ENCODE measurements at regions not wholly inside any gene's neighbourhood (a gene's known extent, or its start where the extent isn't known, plus 50 kb on each side); places are given as distances from the start of the nearest gene placed in this dataset.
A peak's percentile ranks its signal among the peaks of the same experiment; 100 is the strongest.
"Not testable (repeated sequence)": the region's sequence is repeated elsewhere in the genome, so short reads cannot be mapped to it uniquely, and the experiment has no call there.

DNA sequence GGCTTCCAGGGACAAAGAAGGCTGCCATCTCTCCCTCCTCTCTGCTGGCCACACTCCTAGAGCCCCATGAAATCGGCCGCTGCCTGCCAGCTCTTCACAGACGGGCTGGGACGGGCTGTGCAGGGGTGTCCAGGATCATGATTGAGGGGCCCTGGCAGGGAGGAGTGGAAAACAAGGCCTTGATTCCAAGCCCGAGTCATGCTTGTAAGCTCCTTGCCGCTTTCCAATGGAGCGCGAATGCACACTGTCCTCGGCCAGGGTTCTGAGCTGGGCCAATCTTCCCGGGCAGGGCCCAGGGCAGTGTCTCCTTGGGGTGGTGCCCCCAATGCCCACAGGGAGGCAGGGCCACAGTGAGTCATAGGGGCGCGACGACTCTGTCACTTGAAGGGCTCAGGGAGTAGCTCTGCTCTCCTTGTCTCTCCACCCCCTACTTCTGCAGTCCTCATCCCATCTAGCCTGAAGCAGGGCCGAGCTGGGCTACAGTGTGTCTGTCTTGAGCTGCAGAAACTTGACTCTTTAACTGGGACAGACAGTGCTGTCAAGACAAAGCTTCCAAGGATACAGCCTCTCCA, 186.2 kb upstream of the SVIL start:
- DNase-seq, result no peak

DNA sequence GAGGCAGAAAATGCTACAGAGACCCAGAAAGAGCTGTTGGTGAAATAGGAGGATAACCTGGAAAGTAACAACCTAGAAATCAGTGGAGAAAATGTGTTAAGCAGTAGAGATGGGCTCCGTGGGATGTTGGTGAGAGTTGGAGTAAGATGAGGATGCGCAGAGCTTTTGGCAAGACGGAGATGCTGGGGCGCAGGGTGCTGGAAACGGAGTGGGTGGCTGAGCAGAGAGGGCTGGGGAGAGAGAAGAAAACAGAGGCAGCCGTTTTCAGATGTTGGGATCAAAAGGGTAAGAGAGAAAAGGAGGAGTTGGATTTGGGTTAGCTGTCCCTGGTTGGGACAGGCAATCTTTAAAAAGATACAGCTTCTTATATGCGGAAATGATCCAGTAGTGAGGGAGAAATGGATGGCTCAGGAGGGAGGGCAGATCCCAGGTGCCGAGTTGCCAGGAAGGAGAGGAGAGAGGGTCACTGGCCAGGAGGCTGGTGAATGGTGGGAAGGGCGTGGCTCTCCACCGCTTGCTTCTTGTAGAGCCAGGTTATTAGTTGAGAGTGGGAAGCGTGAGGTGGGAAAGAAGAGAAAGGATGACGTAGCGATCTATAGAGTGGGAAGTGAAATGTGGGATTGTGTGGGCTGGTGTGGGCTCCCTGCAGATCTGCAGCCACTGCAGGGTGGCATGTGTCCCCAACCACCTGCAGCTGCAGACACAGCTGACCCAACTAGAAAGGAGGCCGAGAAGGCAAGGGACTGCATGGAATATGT, 182.2 kb upstream of the SVIL start:
- no peak for DNase-seq

DNA sequence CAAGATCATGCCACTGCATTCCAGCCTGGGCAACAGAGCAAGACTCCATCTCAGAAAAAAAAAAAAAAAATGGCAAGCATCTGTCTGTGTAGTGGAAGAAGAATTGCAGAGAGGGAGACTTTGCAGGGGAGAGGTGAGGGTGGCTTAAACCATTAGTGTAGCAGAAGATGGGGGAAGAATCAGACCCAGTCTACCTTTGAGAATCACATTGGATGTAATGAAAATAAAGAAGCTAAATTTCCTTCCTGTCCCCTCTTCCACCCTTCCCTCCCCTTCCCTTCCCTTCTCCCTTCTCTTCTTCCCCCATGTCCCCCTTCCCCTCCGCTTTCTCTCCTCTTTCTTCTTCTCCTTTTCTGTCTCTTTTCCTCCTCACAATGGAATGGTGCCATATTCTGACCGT, 180.8 kb upstream of the SVIL start:
- DNase-seq, result no peak

DNA sequence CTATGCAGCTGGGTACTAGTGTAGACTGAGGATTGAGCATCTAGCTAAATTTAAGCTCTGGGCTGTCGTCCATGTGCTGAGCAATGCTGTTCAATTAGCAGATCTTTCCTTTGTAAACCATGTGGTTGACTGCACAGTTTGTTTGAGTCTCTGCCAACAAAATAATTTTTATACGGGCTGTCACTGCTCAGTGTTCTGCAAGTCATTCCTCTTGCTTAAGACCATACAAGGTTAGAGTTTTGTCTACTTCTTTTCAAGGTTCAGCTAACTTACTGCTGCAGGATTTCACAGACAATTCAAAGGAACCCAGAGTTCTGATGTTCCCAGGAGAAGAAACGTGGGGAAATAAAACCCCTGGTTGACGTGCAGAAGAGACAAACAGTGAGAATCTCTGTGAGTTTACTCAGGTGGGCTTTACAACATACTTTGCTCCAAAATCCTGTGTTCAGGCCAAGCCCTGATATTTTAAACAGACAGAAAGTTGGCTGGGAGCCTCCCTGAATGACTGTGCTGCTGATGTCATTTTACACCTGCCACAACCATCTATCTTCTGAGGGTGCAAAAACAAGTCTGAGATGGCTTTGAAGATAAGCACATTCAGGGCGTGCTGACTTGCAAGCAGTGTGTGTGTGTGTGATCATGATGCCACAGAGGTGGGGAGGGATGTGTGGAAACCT, 177.1 kb upstream of the SVIL start:
- DNase-seq, result no peak

DNA sequence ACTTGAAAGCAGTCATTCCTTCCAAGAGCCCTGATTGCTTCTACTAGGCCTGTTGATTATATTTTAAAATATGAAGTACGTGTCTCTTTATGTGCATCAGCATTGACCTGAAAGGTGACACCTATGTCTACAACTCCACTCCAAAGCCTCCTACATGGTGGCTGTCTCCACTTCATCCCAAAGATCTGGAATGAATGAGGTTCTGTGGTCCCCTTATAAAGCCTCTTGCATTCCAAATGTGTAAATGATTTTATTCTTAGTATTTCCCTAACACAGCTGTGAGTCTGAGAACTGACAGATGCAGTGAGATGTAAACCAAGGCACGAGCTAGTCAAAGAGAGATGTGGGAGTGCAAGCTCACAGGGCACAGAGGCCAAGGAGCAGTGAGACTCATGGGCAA, 176.0 kb upstream of the SVIL start:
- no peak for DNase-seq

DNA sequence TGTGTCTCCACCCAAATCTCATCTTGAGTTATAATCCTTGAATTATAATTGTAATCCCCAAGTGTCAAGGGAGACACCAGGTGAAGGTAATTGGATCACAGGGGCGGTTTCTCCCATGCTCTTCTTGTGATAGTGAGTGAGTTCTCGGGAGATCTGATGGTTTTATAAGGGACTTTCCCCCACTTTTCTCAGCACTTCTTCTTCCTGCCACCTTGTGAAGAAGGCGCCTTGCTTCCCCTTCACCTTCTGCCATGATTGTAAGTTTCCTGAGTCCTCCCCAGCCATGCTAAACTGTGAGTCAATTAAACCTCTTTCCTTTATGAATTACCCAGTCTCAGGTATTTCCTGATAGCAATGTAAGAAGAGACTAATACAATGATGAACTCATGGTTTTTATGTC, 175.5 kb upstream of the SVIL start:
- DNase-seq, result not testable (repeated sequence)

DNA sequence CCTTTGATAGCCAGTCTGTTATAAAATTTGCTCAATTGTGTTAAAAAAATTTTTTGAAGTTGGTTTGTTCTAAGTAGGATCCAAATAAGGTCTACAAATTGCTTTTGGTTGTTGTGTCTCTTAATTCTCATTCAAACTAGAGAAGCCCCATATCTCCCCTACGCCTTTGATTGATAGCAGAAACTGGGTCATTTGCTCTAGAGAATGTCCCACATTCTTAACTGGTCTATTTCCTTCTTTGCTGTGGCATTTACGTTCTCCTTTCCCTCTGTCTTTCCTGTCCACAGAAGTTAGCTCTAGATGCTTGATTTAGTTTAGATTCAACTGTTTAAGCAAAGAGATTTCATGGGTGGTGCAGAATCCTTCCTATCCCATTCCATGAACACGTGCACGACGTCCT, 174.6 kb upstream of the SVIL start:
- DNase-seq, result no peak

DNA sequence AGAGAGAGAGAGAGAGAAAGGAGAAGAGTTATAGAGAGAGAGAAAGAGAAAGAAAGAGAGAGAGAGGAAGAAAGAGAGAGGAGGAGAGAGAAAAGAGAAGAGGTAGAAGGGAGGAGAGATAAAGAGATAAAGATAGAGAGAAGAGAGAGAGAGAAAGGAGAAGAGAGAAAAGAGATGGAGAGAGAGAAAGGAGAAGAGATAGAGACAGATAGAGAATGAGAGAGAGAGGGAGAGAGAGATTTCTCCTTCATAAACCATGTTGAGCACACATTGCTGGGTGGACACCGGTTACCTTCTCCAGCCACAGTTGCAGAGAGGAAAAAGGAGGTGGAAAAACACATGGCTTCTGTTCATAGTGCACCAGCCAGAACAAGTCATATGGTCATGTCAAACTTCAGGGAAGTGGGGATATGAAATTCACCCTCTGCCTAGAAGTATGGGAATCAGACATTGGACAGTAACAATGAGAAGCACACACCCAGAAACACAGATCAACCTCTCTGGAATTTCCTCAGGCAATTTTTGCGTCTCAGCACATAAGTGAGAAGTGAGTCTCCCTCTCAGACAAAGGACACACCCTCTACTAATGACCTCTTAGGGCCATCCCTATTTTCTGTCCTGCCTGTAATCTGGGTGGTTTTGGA, 172.5 kb upstream of the SVIL start:
- no peak for DNase-seq

DNA sequence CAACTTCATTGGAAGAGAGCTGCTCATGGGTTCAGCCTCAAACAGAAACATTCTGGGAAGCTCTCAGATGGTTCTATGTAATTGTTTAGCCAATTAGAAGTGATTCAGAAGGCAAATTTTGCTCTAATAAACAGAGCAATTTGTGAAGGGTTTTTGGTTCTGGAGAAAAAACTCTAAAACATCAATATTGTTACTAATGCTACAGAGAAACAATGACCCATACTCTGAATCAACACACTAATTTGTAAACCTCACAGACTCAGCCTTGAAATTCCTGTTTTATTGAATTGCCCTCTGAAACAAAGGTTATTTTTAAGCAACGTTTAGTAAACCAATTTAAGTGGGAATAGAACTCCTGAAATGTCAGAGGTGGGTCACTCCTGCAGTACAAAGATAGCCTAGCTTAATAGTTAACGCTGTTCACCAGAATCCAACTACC, 171.6 kb upstream of the SVIL start:
- DNase-seq, result no peak

DNA sequence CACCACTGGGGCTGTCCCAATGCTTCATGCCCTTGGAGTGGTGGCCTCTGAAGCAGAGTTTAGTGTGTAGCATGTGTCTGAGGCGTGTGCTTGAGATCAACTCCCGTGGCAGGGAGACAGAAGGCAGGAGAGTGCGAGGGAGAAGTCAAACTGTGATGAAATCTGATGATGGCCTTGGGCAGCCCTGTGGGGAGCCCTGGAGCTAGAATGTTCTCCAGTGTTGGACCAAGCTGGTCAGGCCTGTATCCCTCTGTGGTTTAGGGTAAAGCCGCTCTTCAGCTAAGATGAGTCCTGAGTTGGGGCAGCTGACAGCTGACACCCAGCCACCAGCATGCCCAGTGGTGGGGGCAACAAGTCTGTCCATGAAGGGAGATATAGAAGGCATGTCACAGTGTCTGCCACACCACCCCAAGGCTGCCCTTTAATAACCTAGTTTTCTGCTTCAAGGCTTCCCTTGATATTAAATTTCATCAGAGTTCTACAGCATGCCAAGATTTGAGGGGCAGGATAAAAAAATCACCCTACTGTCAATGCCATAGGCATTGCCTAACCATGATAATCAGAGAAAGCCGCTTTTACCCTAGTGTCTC, 170.5 kb upstream of the SVIL start:
- no peak for DNase-seq

DNA sequence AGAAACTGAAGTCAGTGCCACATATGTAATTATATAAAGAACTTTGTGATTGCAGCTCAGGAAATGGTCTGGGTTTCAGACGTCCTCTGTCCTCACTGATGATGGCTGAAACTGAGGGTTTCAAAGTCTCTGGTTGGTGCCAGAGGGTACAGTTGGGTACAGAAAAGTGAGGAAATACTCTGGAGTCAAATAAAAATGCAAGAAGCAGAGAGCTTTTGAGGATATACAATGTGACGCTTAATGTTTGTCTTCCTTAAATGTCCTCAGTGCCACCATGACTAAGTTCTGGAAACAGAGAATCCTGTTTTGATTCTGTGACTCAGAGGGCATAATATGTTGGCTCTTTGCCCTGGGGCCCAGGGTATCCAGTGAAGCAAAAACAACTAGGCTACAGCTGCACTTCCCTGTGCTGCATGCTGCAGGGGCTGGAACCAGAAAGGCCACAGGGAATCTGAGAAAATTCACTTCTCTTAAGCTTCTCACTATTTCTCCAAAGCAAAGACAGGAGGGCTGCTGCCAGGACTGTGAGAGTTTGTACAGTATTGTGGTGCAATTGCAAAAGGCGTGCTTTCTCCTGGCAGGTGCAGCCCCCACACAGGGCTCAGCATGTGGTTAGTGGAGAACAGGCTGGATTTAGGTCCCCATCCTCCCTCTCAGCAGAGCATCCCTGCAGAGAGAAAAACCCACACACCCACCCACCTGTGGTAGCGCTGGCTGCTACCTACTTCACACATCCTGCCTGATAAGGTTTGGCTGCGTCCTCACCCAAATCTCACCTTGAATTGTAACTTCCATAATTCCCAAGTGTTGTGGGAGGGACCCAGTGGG, 169.5 kb upstream of the SVIL start:
- DNase-seq, result peak; percentile 48

DNA sequence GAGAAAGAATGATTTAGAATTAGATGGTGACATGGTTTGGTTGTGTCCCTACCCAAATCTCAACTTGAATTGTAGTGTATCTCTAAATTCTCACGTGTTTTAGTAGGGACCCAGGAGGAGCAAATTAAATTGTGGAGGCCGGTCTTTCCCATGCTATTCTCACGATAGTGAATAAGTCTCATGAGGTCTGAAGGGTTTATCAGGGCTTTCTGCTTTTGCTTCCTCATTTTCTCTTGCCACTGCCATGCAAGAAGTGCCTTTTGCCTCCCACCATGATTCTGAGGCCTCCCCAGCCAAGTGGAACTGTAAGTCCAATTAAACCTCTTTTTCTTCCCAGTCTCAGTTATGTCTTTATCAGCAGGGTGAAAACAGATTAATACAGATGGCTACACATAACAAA, 167.4 kb upstream of the SVIL start:
- DNase-seq, result peak; percentile 31

DNA sequence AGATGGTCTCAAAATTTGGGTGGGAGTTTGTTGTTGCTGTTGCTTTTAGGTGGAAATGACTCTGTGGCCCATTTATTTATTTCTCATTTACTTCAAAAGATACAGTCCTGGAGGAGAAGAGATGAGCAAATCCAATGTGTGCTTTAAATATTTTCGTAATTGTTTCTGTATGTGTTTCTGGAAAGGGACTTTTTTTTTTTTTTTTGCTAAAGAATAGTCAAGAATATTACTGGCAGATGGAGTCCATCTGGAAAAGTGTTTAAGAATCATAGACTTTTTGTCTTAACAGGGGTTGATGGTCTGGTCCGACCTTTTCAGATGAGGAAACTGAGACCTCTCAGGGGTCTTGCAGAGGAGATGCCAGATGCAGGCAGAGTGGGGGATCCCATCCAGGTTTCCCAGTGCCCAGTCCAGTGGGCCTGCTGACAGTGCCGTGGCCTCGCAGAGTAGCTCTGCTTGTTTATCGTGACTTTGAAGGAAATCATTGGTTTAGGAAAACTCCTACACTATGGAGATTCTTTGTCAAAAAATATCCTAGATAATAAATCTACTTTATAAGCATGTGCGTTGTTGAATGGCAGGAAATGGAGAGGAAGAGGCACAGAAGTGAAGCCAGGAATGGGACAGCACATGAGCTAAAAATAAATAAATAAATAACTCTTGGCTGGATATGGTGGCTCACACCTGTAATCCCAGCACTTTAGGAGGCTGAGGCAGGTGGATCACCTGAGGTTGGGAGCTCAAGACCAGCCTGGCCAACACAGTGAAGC, 164.3 kb upstream of the SVIL start:
- DNase-seq, result no peak

DNA sequence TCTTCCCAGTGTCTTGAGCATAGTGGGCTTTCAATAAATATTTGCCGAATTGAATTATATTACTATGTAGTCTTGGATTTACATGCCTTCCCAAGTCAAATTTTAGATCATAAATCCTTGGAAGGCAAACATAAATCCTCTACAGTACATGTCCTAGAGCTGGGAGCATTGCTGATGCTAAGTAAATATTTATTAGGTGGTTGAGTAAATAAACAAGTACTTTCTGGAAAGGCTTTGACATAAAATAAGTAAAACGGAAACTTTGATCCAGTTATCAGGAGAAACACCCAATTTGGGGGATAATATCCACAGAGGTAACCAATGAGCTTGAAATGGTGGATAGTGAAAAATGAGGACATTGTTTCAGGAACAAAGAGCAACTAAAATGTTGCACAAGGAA, 162.8 kb upstream of the SVIL start:
- DNase-seq, result no peak

DNA sequence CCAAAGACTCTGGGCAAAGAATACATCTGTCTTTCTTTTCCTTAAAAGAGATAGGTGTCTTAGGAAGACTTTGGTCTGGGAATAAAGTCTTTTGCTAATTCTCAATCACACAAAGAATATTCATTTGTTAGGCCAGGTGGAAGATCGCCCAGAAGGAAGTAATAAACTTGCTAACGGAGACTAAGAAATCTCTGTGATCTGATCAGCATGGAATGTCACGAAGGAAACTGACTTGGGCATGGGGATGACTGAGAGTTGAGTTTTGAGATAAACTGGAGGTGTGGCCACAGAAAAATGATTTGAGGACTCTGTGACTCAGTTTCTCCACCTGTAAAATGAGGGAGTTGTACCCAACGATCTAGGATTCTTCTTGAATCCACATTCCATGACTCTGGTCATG, 161.1 kb upstream of the SVIL start:
- DNase-seq, result no peak

DNA sequence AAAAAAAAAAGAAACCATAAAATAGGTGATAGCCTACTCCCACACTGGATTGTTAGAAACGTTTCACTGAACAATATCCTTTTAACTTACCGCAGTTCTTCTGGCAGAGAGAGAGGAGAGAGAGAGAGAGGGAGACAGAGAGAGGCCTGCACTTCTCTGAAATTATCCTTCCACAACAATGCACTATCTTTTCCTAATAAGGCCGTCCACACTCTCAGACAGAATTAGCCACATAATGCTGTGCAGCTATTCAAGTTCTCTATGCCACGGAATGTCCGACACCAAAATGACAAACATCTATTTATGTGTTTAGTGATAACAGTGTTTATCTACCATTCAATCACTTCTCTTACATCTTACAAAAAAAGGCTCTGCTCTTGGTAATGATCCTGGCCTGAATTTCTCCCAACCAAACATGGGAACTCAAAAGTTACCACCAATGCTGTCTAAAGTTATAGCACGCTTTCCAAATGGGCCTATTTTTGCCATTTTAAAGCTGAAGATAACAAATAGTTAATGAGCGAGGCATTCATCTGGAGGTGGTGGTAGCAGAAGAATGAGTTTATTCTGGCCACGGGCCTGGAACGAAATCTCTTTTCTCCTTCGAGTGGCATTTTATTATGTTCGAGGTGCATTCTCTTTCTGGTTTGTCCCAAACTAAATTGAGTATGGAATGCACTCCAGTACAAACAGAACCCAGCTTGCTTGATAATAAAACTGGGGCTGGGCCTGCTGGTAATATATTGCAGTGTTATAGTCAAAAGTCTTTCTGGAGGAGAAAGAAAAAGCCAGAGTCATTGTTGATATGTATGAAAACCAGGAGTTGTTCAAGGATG, 160.2 kb upstream of the SVIL start:
- no peak for DNase-seq

DNA sequence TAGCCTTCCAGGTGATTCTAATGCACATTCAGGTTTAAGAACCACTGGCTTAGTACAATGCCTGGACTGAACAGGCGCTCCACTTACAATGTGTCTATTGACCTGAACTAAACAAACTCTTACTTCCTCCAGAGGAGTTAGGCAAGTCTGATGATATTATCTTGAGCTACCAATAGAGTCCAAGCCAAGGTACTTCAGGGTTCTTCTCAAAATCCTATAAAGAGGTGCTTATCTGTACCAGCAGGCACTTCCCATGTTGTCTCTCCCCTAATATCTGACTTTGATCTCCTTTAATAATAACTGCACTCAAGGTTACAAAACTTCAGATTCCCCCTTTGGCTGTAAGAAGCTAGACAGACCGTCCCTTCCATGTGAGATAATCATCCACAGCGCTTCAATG, 157.0 kb upstream of the SVIL start:
- no peak for DNase-seq

DNA sequence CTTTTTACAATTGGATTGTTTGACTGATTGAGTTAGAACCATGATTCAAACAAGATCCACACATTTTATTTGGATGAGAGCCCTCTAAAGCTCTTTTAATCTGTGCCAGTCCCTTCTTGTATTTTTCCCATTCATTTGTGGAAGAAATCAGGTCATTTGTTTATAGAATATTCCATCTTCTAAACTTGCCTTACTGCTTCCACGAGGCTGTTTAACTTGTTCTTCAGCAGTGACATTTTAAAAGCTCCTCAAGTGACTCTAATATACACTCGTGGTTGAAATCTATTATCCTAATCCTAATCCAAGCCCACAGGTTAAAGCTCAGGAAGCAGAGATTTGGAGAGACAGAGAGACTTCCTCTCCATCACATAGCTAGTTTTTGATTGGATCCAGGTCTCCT, 155.4 kb upstream of the SVIL start:
- DNase-seq, result no peak

DNA sequence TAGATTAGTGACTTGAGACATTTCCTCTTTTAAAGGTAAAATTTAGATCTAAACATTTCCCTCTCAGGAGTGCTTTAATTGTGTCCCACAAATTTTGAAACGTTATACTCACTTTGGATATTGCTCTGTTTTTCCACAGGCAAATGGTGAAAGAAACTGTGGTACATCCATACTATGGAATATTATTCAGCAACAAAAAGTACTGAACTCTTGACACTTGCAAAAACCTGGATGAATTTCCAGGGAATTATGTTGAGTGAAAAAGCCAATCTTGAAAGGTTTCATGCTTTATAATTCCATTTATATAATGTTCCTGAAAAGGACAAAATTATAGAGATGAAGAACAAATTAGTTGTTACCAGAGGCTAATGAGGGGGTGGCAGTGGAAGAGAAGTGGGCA, 153.3 kb upstream of the SVIL start:
- no peak for DNase-seq

DNA sequence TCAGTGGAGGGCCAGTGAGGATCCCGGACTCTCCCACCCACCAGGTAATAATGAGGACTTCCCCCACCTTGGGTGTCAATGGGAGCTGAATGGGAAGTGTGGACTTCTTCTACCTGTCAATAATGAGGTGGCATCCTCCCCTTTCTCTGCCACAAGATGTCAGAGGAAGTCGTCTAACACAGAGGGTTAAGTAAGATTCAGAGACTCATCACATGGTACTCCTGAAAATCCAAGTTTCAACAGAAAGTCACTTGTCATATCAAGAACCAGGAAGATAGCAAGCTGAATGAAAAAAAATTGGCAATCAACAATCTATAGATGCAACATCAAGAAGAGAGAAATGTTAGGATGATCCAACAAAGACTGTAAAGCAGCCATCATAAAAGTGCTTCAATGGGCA, 150.9 kb upstream of the SVIL start:
- DNase-seq, result no peak

Measured in MV-4-11 (cell line).